ENCODE measurements at regions not wholly inside any gene's neighbourhood (a gene's known extent, or its start where the extent isn't known, plus 50 kb on each side); places are given as distances from the start of the nearest gene placed in this dataset.

GRCh38 chr5:15447209-15447608 is 52.8 kb upstream of the FBXL7 start:
- H3K27me3 Mint-ChIP-seq, result no peaks in the 10 kb centered on the region
- DNase-seq, result no peak
- H3K36me3 Mint-ChIP-seq, result no peaks in the 10 kb centered on the region
- no peaks in the 10 kb centered on the region for H3K4me1 Mint-ChIP-seq
- H3K4me3 Mint-ChIP-seq, result no peak overlapping the region
- no peak overlapping the region for H3K27ac Mint-ChIP-seq
- H3K9me3 Mint-ChIP-seq, result peaks cover 3% of the 10 kb centered on the region

- H3K4me3 Mint-ChIP-seq, result no peak overlapping the region
- H3K27me3 Mint-ChIP-seq, result no peaks in the 10 kb centered on the region
- no peaks in the 10 kb centered on the region for H3K36me3 Mint-ChIP-seq
- DNase-seq, result no peak
- H3K27ac Mint-ChIP-seq, result no peak overlapping the region
- peaks cover 3% of the 10 kb centered on the region for H3K9me3 Mint-ChIP-seq
- H3K4me1 Mint-ChIP-seq, result no peaks in the 10 kb centered on the region
These were observed 53.4 kb upstream of the FBXL7 start for GRCh38 chr5:15446552-15446951.

- no peaks in the 10 kb centered on the region for H3K4me1 Mint-ChIP-seq
- no peak for DNase-seq
- no peaks in the 10 kb centered on the region for H3K36me3 Mint-ChIP-seq
- H3K4me3 Mint-ChIP-seq, result no peak overlapping the region
- no peak overlapping the region for H3K27ac Mint-ChIP-seq
- H3K9me3 Mint-ChIP-seq, result peaks cover 1% of the 10 kb centered on the region
- H3K27me3 Mint-ChIP-seq, result no peaks in the 10 kb centered on the region
These were observed 57.8 kb upstream of the FBXL7 start for GRCh38 chr5:15442193-15442570.

DNA sequence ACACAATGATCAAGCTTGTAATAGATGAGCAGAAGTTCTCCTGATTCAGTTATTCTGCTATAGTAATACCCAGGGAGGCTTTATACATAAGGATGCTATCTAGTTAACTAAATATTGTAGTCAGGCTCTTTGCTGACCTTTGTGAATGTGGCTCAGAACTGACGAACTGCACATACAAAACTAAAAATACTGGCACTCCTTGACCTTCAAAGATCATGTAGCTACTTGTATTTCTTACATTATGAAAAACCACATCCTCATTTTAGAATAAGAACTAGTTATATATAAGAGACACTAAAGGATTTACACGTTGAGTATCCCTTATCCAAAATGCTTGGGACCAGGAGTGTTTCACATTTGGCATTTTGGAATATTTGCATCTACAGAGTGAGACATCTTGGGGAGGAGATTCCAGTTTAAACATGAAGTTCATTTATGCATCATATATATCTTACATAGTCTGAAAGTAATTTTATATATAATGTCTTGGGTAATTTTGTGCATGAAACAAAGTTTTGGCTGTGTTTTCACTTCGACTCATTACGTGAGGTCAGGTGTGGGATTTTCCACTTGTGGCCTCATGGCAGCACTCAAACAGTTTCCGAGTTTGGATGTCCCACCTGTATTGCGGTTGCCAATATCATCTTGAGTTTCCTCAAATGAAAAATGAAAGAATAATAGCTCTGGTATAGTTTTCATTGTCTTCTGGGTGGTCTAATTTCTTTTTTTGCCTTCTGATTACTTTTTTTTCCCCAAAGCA is 58.4 kb upstream of the FBXL7 start:
- H3K36me3 Mint-ChIP-seq, result no peaks in the 10 kb centered on the region
- H3K27ac Mint-ChIP-seq, result no peak overlapping the region

DNA sequence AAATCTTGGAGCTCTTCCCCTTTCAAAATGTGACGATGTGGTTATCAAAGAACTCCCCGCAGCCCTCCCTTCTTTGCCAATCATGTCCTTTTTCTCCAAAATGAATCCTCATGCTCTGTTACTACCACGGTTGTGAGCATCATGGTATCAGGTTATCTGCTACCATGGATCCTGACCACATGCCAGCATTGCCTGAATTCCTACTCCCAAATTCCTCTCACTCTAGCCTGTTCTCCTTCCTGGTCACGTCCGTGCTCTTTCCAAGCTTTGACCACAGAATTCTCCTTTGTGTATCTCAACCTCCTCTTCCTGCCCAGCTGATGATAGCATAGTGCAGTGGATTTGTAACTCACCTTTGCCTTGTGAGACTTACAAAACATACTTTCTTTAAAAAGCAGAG is 59.5 kb upstream of the FBXL7 start:
- Mint-ChIP-seq H3K9me3 (peaks cover 1% of the 10 kb centered on the region), H3K36me3 (no peaks in the 10 kb centered on the region), H3K4me1 (no peaks in the 10 kb centered on the region), H3K27ac (no peak overlapping the region), H3K27me3 (no peaks in the 10 kb centered on the region), H3K4me3 (no peak overlapping the region)
- no peak for DNase-seq

More for the DNA sequence above, 58.4 kb upstream of the FBXL7 start:
- Mint-ChIP-seq H3K4me3 (no peak overlapping the region), H3K9me3 (peaks cover 1% of the 10 kb centered on the region), H3K4me1 (no peaks in the 10 kb centered on the region), H3K27me3 (no peaks in the 10 kb centered on the region)
- DNase-seq, result no peak

- Mint-ChIP-seq H3K27me3 (no peaks in the 10 kb centered on the region), H3K27ac (no peak overlapping the region), H3K36me3 (no peaks in the 10 kb centered on the region), H3K4me1 (no peaks in the 10 kb centered on the region), H3K9me3 (peaks cover 1% of the 10 kb centered on the region), H3K4me3 (no peak overlapping the region)
- no peak for DNase-seq
These were observed 60.2 kb upstream of the FBXL7 start for GRCh38 chr5:15439801-15440200.

GRCh38 chr5:15433709-15434108 is 66.3 kb upstream of the FBXL7 start:
- no peaks in the 10 kb centered on the region for H3K4me1 Mint-ChIP-seq

DNA sequence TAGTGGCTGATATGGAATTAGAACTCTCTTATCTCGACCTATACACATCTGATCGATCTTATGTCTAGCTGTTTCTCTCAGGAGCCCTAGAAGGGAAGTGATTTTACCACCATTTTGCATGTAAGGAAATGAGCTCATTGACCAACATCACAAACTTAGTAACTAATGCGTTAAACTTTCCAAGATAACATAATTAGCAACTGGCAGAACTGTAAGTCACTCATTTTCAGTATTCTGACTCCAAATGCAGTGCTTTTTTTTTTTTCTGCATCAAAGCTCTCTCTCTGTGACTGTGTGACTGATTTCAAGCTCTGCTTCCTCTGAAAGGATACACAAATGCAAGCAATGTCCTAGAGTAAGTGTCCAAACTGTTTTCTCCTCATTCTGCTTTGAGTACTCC is 68.1 kb upstream of the FBXL7 start:
- peaks cover 4% of the 10 kb centered on the region for H3K27me3 Mint-ChIP-seq
- no peak overlapping the region for H3K27ac Mint-ChIP-seq
- no peaks in the 10 kb centered on the region for H3K4me1 Mint-ChIP-seq
- no peaks in the 10 kb centered on the region for H3K9me3 Mint-ChIP-seq
- no peak overlapping the region for H3K4me3 Mint-ChIP-seq
- no peaks in the 10 kb centered on the region for H3K36me3 Mint-ChIP-seq
- DNase-seq, result no peak

More at GRCh38 chr5:15433709-15434108, 66.3 kb upstream of the FBXL7 start:
- no peak for DNase-seq
- H3K36me3 Mint-ChIP-seq, result no peaks in the 10 kb centered on the region
- H3K27me3 Mint-ChIP-seq, result peaks cover 4% of the 10 kb centered on the region
- H3K27ac Mint-ChIP-seq, result no peak overlapping the region
- H3K9me3 Mint-ChIP-seq, result peaks cover 1% of the 10 kb centered on the region
- no peak overlapping the region for H3K4me3 Mint-ChIP-seq

GRCh38 chr5:15425766-15426165 is 74.2 kb upstream of the FBXL7 start:
- Mint-ChIP-seq H3K36me3 (no peaks in the 10 kb centered on the region), H3K4me1 (no peaks in the 10 kb centered on the region), H3K27ac (no peak overlapping the region), H3K9me3 (peaks cover 6% of the 10 kb centered on the region), H3K4me3 (no peak overlapping the region), H3K27me3 (no peaks in the 10 kb centered on the region)
- no peak for DNase-seq

DNA sequence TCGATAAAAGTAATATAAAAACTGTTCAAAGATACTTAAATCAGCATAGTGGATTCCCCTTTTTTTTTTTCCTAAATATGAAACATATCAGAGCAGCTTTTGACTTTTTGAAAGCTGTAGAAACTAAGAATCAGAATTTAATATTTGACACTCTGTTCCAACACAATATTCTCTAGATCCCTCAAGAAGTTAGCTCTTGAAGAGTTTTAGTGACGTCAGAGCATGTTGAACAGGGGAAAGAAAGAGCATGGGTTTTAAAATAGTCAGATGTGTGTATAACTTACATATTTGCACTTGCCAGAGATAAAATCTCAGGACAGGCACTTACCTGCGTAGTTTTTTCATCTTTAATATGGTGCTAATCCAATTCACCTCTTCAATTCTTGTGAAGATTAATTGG is 75.2 kb upstream of the FBXL7 start:
- Mint-ChIP-seq H3K4me1 (no peaks in the 10 kb centered on the region), H3K27ac (no peak overlapping the region), H3K36me3 (no peaks in the 10 kb centered on the region), H3K4me3 (no peak overlapping the region), H3K27me3 (no peaks in the 10 kb centered on the region), H3K9me3 (peaks cover 6% of the 10 kb centered on the region)
- DNase-seq, result no peak

DNA sequence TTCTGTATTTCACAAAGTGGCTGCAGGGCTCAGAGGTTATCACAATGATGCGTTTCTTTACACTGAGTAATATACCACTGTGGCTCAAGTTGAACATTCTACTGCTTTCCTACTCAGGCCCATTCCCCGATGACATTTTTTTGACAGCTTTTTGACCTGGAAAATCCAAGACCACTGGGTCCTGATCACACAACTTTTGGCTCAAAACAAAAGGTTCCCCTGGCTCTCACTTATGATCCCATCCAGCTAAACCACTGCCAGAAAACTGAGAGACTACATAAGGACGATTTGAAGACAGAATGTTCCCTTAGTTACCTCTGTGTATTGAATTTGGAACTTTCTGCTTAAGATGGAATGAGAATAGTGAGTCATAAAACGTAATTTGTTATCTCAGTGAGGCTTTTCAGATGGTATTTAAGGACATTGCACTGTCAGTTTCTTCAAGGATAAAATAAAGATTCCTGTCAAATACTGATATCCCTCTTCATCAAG is 78.0 kb upstream of the FBXL7 start:
- H3K9me3 Mint-ChIP-seq, result peaks cover 6% of the 10 kb centered on the region

DNA sequence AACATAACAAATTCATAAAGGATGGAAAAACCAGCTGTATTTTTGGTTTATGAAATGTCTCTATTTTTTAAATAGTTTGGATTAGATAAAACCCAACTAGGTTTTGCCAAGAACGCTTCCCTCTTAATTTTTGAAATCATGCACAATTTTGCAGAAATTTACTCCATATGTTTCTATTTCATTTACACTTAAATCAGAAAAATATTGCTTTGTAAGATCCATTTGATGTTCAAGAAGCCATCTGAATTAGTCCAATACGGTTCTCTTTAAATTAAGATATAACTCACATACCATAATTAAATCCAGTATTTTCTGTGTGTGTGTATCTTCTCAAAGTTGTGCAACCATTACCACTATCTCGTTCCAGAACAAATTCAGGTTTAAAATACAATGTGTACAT is 78.6 kb upstream of the FBXL7 start:
- Mint-ChIP-seq H3K4me3 (no peak overlapping the region), H3K4me1 (no peaks in the 10 kb centered on the region), H3K9me3 (peaks cover 6% of the 10 kb centered on the region), H3K27me3 (no peaks in the 10 kb centered on the region), H3K36me3 (no peaks in the 10 kb centered on the region), H3K27ac (no peak overlapping the region)
- no peak for DNase-seq

More for the DNA sequence above, 78.0 kb upstream of the FBXL7 start:
- Mint-ChIP-seq H3K4me1 (no peaks in the 10 kb centered on the region), H3K36me3 (no peaks in the 10 kb centered on the region), H3K27me3 (no peaks in the 10 kb centered on the region), H3K4me3 (no peak overlapping the region), H3K27ac (no peak overlapping the region)
- no peak for DNase-seq

DNA sequence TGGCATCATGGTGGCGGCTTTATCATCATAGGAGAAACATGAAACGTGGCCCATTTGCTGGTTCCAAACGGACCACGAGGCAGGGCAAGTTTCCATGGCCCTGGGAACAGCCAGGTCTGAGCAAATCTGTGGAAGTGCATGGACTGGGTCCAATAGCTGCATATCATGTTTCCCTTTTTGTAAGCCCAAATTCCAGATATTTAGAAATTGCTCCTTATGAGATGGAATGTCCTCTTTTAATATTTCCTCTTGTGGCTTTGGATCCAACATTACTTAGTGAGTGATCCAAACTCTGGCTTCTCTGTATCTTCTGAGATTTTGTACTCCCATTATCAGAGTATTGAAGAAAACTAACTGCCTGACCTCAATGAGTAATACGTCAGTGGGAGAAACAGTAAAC is 79.8 kb upstream of the FBXL7 start:
- no peaks in the 10 kb centered on the region for H3K4me1 Mint-ChIP-seq
- no peak overlapping the region for H3K4me3 Mint-ChIP-seq
- peaks cover 5% of the 10 kb centered on the region for H3K9me3 Mint-ChIP-seq
- H3K27me3 Mint-ChIP-seq, result no peaks in the 10 kb centered on the region
- H3K36me3 Mint-ChIP-seq, result no peaks in the 10 kb centered on the region
- no peak for DNase-seq
- no peak overlapping the region for H3K27ac Mint-ChIP-seq

GRCh38 chr5:15417156-15417555 is 82.8 kb upstream of the FBXL7 start:
- Mint-ChIP-seq H3K27me3 (no peaks in the 10 kb centered on the region), H3K4me3 (no peak overlapping the region), H3K27ac (no peak overlapping the region), H3K9me3 (peaks cover 15% of the 10 kb centered on the region), H3K36me3 (no peaks in the 10 kb centered on the region), H3K4me1 (no peaks in the 10 kb centered on the region)
- no peak for DNase-seq

DNA sequence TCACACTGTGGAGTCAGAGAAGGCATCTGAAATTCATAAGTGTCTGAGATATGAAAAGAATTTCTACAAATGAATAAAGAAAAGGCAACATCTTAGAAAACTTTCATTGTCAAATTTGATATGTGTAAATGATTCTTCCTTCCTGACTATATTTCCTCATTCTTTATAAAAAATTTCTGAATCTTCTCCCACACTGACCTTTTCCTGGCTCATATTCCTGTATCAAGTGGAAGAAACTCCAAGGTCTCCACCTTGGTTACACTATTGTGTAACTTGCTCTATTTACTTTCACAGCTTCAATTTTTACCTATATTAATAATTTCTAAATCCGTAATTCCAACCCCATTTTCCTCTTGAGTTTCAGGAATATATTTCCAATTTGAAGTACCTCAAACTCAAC is 93.5 kb upstream of the FBXL7 start:
- peaks cover 3% of the 10 kb centered on the region for H3K9me3 Mint-ChIP-seq
- no peak overlapping the region for H3K27ac Mint-ChIP-seq
- H3K4me1 Mint-ChIP-seq, result no peaks in the 10 kb centered on the region
- DNase-seq, result no peak
- no peak overlapping the region for H3K4me3 Mint-ChIP-seq
- H3K36me3 Mint-ChIP-seq, result no peaks in the 10 kb centered on the region
- no peaks in the 10 kb centered on the region for H3K27me3 Mint-ChIP-seq

DNA sequence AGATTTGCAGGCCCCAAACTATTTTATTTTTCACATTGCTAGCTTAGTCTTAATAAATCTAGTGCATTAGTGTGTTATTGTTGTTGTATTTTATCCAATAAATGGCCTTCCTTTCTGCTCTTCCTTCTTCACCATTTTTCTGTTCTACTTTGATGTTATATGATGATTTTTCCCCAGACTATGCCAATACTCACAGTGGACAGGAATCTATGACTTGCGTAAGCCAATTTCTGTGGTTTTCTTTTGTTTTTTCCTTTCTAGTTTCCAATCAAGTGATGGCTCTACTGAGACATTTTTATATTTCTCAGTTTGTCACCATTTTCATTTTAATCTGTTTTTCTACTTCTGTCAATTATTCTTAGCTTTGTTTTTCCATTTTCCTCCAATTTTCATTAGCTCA is 106.8 kb upstream of the FBXL7 start:
- no peak overlapping the region for H3K4me3 Mint-ChIP-seq
- no peak for DNase-seq
- no peaks in the 10 kb centered on the region for H3K9me3 Mint-ChIP-seq
- no peaks in the 10 kb centered on the region for H3K27me3 Mint-ChIP-seq
- H3K36me3 Mint-ChIP-seq, result no peaks in the 10 kb centered on the region
- H3K27ac Mint-ChIP-seq, result no peak overlapping the region
- no peaks in the 10 kb centered on the region for H3K4me1 Mint-ChIP-seq

All from activated naive CD8-positive, alpha-beta T cell treated with anti-CD3 and anti-CD28 coated beads for 36 hours (primary cell).